OCI-LY7 (cell line): ENCODE measurements at regions not wholly inside any gene's neighbourhood (a gene's known extent, or its start where the extent isn't known, plus 50 kb on each side); places are given as distances from the start of the nearest gene placed in this dataset.
"Not testable (repeated sequence)": the region's sequence is repeated elsewhere in the genome, so short reads cannot be mapped to it uniquely, and the experiment has no call there.

Experiments
- BruUV-seq: library from RNA; stranded (reverse); fragments of 400-500 nt; replicated peaks from 2 replicates; lab custom pipeline; 2021; lab: Mats Ljungman, UMichigan
- CTCF ChIA-PET: fragments of 300-600 bp; sonication (Branson Sonifier 250); formaldehyde crosslinking; loops from one replicate; lab custom pipeline; 2022; ENCODE audit warnings: antibody characterized with exemption; ENCODE audit not compliant: unreplicated experiment; lab: Charles Lee
- POLR2A ChIA-PET: fragments of 300-600 bp; sonication (Branson Sonifier 250); formaldehyde crosslinking; loops from one replicate; lab custom pipeline; 2022; ENCODE audit warnings: antibody characterized with exemption; lab: Charles Lee
- DNase-seq: peaks from one replicate; pipeline ENCODE4 v3.0.0-alpha.2; 2015; ENCODE audit warnings: low spot score
- H2AFZ ChIP-seq: fragments of 200-600 bp; sonication (generic), shearing (Covaris generic); 2 replicates; pipeline ENCODE4 v1.6.1; 2014; ENCODE audit warnings: mild to moderate bottlenecking, antibody characterized with exemption, low read length, moderate library complexity
- H3K27ac ChIP-seq: fragments of 200-600 bp; sonication (generic); 2 replicates; pipeline ENCODE4 v1.5.1; 2014; ENCODE audit warnings: mixed run types, low read depth, mild to moderate bottlenecking, moderate library complexity, low read length, inconsistent platforms; ENCODE audit not compliant: poor library complexity, severe bottlenecking
- H3K36me3 ChIP-seq: fragments of 200-600 bp; sonication (generic); 2 replicates; pipeline ENCODE4 v1.6.1; 2014; ENCODE audit warnings: mild to moderate bottlenecking, antibody characterized with exemption, low read length, moderate library complexity, mixed read lengths; ENCODE audit not compliant: insufficient read depth
- H3K4me1 ChIP-seq: fragments of 200-600 bp; sonication (generic); 2 replicates; pipeline ENCODE4 v1.5.1; 2014; ENCODE audit warnings: mild to moderate bottlenecking, low read length; ENCODE audit not compliant: insufficient read depth, poor library complexity, severe bottlenecking
- H3K4me2 ChIP-seq: fragments of 200-600 bp; sonication (generic); 2 replicates; pipeline ENCODE4 v1.6.1; 2014; ENCODE audit warnings: mild to moderate bottlenecking, low read length
- H3K4me3 ChIP-seq: fragments of 200-600 bp; sonication (generic); 2 replicates; pipeline ENCODE4 v1.5.1; 2014; ENCODE audit warnings: mild to moderate bottlenecking, low read depth, low read length; ENCODE audit not compliant: poor library complexity, severe bottlenecking
- H3K79me2 ChIP-seq: fragments of 200-600 bp; sonication (generic); 2 replicates; pipeline ENCODE4 v1.6.1; 2016; ENCODE audit warnings: low read depth, mild to moderate bottlenecking, low read length, moderate library complexity, mixed read lengths; ENCODE audit not compliant: insufficient read depth
- H3K9me2 ChIP-seq: fragments of 200-600 bp; sonication (generic); 2 replicates; pipeline ENCODE4 v1.6.1; 2016; ENCODE audit warnings: mild to moderate bottlenecking, low read length, mixed read lengths; ENCODE audit not compliant: insufficient read depth
- H3K9me3 ChIP-seq: fragments of 200-600 bp; sonication (generic); 2 replicates; pipeline ENCODE4 v1.6.1; 2014; ENCODE audit warnings: mild to moderate bottlenecking, mixed run types, low read length, mixed read lengths
- H4K20me1 ChIP-seq: fragments of 200-600 bp; sonication (generic); 2 replicates; pipeline ENCODE4 v1.6.1; 2014; ENCODE audit warnings: mild to moderate bottlenecking, antibody characterized with exemption, low read length, moderate library complexity, mixed read lengths; ENCODE audit not compliant: insufficient read depth
- intact Hi-C: fragments of 100-400 bp; cut with micrococcal nuclease; formaldehyde crosslinking; loops from one replicate; pipeline ENCODE4 v1.10.0; 2022; ENCODE audit not compliant: unreplicated experiment

GRCh38 chr1:206391903-206392302 lies 78.4 kb upstream of the IKBKE start:
- H3K4me3 ChIP-seq, H4K20me1 ChIP-seq, H3K4me2 ChIP-seq, intact Hi-C loops, POLR2A ChIA-PET, H3K36me3 ChIP-seq, H3K9me2 ChIP-seq, H3K9me3 ChIP-seq, CTCF ChIA-PET, H3K79me2 ChIP-seq, BruUV-seq, H3K4me1 ChIP-seq, H2AFZ ChIP-seq, DNase-seq, H3K27ac ChIP-seq: not testable (repeated sequence)

- H3K79me2 ChIP-seq, H3K27ac ChIP-seq, DNase-seq, POLR2A ChIA-PET, H3K36me3 ChIP-seq, BruUV-seq, H3K9me3 ChIP-seq, H3K4me1 ChIP-seq, CTCF ChIA-PET, intact Hi-C loops, H4K20me1 ChIP-seq, H2AFZ ChIP-seq, H3K4me3 ChIP-seq, H3K9me2 ChIP-seq, H3K4me2 ChIP-seq: not testable (repeated sequence)
These were observed 72.8 kb upstream of the IKBKE start for GRCh38 chr1:206397501-206397900.

- H3K9me3 ChIP-seq, H3K4me1 ChIP-seq, H3K27ac ChIP-seq, intact Hi-C loops, H3K36me3 ChIP-seq, H4K20me1 ChIP-seq, DNase-seq, BruUV-seq, H3K4me2 ChIP-seq, POLR2A ChIA-PET, CTCF ChIA-PET, H3K9me2 ChIP-seq, H3K79me2 ChIP-seq, H3K4me3 ChIP-seq, H2AFZ ChIP-seq: not testable (repeated sequence)
These were observed 72.0 kb upstream of the IKBKE start for GRCh38 chr1:206398261-206398660.

- DNase-seq, H4K20me1 ChIP-seq, H3K27ac ChIP-seq, H3K79me2 ChIP-seq, H3K4me3 ChIP-seq, H3K4me1 ChIP-seq, CTCF ChIA-PET, POLR2A ChIA-PET, H3K9me3 ChIP-seq, H3K36me3 ChIP-seq, H3K4me2 ChIP-seq, intact Hi-C loops, BruUV-seq, H2AFZ ChIP-seq, H3K9me2 ChIP-seq: not testable (repeated sequence)
These were observed 66.5 kb upstream of the IKBKE start for GRCh38 chr1:206403612-206404307.

DNA sequence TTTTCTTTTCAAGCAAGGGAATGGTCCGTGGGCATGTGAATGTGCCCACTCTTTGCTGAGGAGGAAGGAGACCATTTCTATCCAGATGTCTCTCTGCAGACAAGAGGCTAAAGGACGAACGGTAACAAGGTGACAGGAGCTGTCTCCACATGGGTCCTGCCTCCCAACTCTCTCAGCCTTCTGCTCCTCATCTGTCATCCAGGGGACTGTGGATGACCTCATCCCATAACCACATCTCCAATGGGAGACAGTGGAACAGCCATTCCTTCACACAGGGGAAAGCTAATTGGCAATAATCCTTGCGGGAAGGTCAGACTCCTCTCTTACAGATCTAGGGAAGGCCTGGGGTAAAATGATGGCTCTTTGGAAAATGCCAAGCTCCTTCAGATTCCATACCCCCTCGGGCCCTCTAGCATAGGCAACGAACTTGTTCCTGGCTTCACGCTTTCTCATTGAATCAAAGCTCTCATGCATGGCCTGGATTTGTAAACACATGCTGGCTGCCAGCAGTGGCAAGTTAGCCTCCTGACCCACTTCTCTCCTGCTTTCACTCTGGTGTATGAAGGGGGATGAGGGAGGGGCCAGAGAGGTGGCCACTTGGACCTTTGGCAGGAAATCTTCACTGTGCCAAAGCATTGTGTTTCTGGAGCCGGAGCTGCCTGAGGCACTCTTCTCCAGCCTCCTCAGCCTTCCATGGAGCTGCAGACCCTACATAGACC lies 65.8 kb upstream of the IKBKE start:
- H3K4me2 ChIP-seq, H4K20me1 ChIP-seq, H3K79me2 ChIP-seq, H3K9me2 ChIP-seq, intact Hi-C loops, CTCF ChIA-PET, H3K27ac ChIP-seq, BruUV-seq, H3K9me3 ChIP-seq, H3K4me1 ChIP-seq, POLR2A ChIA-PET, DNase-seq, H2AFZ ChIP-seq, H3K4me3 ChIP-seq, H3K36me3 ChIP-seq: not testable (repeated sequence)

DNA sequence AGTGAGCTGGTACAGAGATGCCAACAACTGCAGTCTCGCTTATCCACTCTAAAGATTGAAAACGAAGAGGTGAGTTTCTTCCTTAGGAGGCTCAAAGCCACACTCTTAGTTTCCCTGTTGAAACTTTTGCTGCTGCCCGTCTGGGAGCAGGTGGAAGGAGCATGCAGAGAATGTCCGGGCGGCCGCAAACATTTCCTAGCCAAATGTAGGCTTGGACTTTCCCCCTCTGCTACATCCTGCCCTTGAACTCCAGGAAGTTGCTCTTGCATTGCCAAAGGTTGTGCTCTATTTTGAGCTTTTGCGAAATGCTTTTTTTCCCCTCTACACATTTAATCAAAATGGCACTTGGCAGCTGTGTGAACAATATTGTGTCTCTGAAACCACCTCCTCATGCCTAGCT lies 65.0 kb upstream of the IKBKE start:
- intact Hi-C loops, POLR2A ChIA-PET, H4K20me1 ChIP-seq, H3K79me2 ChIP-seq, H2AFZ ChIP-seq, H3K9me2 ChIP-seq, H3K9me3 ChIP-seq, CTCF ChIA-PET, H3K4me2 ChIP-seq, H3K27ac ChIP-seq, H3K4me3 ChIP-seq, DNase-seq, H3K4me1 ChIP-seq, H3K36me3 ChIP-seq: not testable (repeated sequence)
- TSS peak; percentile 48 for BruUV-seq
